Fibroblast of skin of back (primary cell): ENCODE measurements at regions not wholly inside any gene's neighbourhood (a gene's known extent, or its start where the extent isn't known, plus 50 kb on each side); places are given as distances from the start of the nearest gene placed in this dataset.
A peak's percentile ranks its signal among the peaks of the same experiment; 100 is the strongest.

Experiments used
- DNase-seq: peaks from one replicate; pipeline ENCODE4 v3.0.0-alpha.2; 2013

- peak; percentile 80 for DNase-seq
Measured at GRCh38 chr6:88380083-88380482, 213.9 kb upstream of the CNR1 start.

- no peak for DNase-seq
Measured at GRCh38 chr6:88378639-88379038, 212.5 kb upstream of the CNR1 start.

- DNase-seq, result no peak
Measured at GRCh38 chr6:88377976-88378568, 211.9 kb upstream of the CNR1 start.

GRCh38 chr6:88376768-88377387 lies 210.7 kb upstream of the CNR1 start:
- DNase-seq, result peak; percentile 79

- DNase-seq, result no peak
Measured at GRCh38 chr6:88376197-88376596, 210.1 kb upstream of the CNR1 start.

- DNase-seq, result no peak
Measured at GRCh38 chr6:88374553-88374952, 208.4 kb upstream of the CNR1 start.

GRCh38 chr6:88371480-88371879 lies 205.3 kb upstream of the CNR1 start:
- no peak for DNase-seq

GRCh38 chr6:88370127-88370710 lies 204.1 kb upstream of the CNR1 start:
- no peak for DNase-seq

- DNase-seq, result no peak
Measured at GRCh38 chr6:88369262-88369661, 203.1 kb upstream of the CNR1 start.

- peak; percentile 87 for DNase-seq
Measured at GRCh38 chr6:88368071-88368787, 202.1 kb upstream of the CNR1 start.

GRCh38 chr6:88367248-88367647 lies 201.1 kb upstream of the CNR1 start:
- no peak for DNase-seq

- DNase-seq, result no peak
Measured at GRCh38 chr6:88366672-88367071, 200.5 kb upstream of the CNR1 start.

GRCh38 chr6:88365656-88366055 lies 199.5 kb upstream of the CNR1 start:
- no peak for DNase-seq

GRCh38 chr6:88365230-88365629 lies 199.1 kb upstream of the CNR1 start:
- no peak for DNase-seq

GRCh38 chr6:88361754-88362153 lies 195.6 kb upstream of the CNR1 start:
- DNase-seq, result no peak

GRCh38 chr6:88361298-88361697 lies 195.2 kb upstream of the CNR1 start:
- DNase-seq, result no peak

- peak; percentile 74 for DNase-seq
Measured at GRCh38 chr6:88360203-88360797, 194.2 kb upstream of the CNR1 start.

- no peak for DNase-seq
Measured at GRCh38 chr6:88359530-88360202, 193.5 kb upstream of the CNR1 start.

GRCh38 chr6:88358846-88359245 lies 192.7 kb upstream of the CNR1 start:
- DNase-seq, result no peak

- peak; percentile 39 for DNase-seq
Measured at GRCh38 chr6:88349511-88349910, 183.4 kb upstream of the CNR1 start.

GRCh38 chr6:88342336-88342735 lies 176.2 kb upstream of the CNR1 start:
- DNase-seq, result no peak

- peak; percentile 20 for DNase-seq
Measured at GRCh38 chr6:88339761-88340160, 173.6 kb upstream of the CNR1 start.

- DNase-seq, result no peak
Measured at GRCh38 chr6:88321306-88321705, 155.2 kb upstream of the CNR1 start.
